ENCODE measurements at regions not wholly inside any gene's neighbourhood (a gene's known extent, or its start where the extent isn't known, plus 50 kb on each side); places are given as distances from the start of the nearest gene placed in this dataset.

DNA sequence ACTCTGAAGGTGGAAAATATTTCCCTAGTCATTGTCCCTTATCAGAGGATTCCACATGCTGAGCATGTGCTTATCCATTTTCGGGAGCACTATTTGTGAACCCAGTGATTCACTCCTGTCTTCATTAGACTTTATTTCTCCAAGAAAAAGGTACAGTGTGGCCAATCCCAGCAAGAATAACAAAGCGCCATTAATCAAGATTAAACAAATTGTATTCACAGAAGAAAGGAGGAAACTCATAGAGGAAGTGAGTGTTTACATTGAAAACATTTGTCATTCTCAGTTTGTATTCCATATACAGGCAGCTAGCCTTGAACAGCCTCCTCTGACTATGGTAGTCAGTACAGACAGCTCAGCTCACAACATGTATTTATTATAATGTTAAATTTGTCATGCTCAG is 1669.9 kb upstream of the SPRY2 start:
- H3K4me3 ChIP-seq (ENCODE audit: low read depth, low read length): no peak overlapping the region
- TF ChIP-seq, protein P1, sequence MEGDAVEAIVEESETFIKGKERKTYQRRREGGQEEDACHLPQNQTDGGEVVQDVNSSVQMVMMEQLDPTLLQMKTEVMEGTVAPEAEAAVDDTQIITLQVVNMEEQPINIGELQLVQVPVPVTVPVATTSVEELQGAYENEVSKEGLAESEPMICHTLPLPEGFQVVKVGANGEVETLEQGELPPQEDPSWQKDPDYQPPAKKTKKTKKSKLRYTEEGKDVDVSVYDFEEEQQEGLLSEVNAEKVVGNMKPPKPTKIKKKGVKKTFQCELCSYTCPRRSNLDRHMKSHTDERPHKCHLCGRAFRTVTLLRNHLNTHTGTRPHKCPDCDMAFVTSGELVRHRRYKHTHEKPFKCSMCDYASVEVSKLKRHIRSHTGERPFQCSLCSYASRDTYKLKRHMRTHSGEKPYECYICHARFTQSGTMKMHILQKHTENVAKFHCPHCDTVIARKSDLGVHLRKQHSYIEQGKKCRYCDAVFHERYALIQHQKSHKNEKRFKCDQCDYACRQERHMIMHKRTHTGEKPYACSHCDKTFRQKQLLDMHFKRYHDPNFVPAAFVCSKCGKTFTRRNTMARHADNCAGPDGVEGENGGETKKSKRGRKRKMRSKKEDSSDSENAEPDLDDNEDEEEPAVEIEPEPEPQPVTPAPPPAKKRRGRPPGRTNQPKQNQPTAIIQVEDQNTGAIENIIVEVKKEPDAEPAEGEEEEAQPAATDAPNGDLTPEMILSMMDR (IDR thresholded peaks at IDR 0.05; ENCODE audit: low read depth, low read length): no peak

GRCh38 chr13:82002710-82003109 is 1661.8 kb upstream of the SPRY2 start:
- H3K4me3 ChIP-seq (ENCODE audit: low read depth, low read length): no peak overlapping the region
- TF ChIP-seq, protein P1 (IDR thresholded peaks at IDR 0.05; ENCODE audit: low read depth, low read length): no peak

- TF ChIP-seq, protein P1 (IDR thresholded peaks at IDR 0.05; ENCODE audit: low read depth, low read length): no peak
- H3K4me3 ChIP-seq (ENCODE audit: low read depth, low read length): no peak overlapping the region
Measured at GRCh38 chr13:81995316-81995715, 1654.4 kb upstream of the SPRY2 start.

GRCh38 chr13:81990652-81991051 is 1649.7 kb upstream of the SPRY2 start:
- TF ChIP-seq, protein P1 (IDR thresholded peaks at IDR 0.05; ENCODE audit: low read depth, low read length): no peak
- H3K4me3 ChIP-seq (ENCODE audit: low read depth, low read length): no peak overlapping the region

DNA sequence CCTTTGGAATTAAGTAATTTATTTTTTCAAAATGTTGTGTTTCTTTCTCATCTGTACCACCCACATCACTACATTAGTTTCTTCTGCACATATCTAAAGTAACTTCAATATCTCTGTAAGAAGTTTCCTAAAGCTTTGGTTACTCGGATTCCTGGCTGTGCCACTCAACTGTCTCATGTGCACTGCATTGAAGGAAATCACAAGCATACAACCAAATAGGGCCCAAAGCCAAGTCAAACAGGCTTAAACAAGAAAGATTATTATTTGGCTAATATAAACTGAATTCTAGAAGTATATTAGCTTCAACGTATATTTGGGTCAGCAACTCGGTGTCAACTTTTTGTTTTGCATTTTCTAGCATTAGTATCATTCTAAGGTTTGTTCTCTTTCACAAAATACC is 1647.6 kb upstream of the SPRY2 start:
- no peak overlapping the region for H3K4me3 ChIP-seq (ENCODE audit: low read depth, low read length)
- TF ChIP-seq, protein P1 (IDR thresholded peaks at IDR 0.05; ENCODE audit: low read depth, low read length): no peak

DNA sequence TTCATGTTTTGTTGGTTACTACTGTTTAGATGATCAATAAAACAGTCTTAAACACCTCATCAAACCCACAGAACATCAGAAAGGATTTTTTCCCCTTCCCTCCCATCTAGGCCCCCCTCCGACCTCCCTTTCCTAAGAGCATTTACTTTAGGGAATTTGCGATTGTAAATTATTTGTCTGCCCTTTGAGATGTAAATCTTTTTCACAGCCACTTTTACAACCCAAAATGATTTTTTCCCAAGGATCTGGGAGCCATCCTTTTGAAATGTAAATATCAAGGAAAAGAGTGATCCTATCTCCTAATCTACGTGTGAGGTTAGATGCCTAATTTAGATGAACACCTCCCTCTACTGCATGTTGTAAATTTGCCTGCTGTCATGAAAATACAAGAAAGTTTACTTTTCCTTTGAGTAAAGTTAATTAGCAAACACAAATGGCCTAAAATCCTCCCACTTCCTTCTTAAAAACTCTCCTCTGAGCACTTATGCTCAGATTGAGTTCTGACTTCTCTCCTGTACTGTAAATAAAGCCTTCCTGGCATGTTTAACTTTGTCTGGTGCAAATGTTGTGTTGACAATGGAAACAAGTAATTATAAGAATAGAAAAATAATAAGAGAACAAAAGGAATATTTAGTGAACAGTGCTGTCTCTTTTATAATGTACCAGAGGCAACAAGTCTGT is 1646.9 kb upstream of the SPRY2 start:
- H3K4me3 ChIP-seq (ENCODE audit: low read depth, low read length): no peak overlapping the region
- TF ChIP-seq, protein P1 (IDR thresholded peaks at IDR 0.05; ENCODE audit: low read depth, low read length): no peak

- no peak overlapping the region for H3K4me3 ChIP-seq (ENCODE audit: low read depth, low read length)
Measured at GRCh38 chr13:81987159-81987558, 1646.2 kb upstream of the SPRY2 start.

More at GRCh38 chr13:81987159-81987558, 1646.2 kb upstream of the SPRY2 start:
- TF ChIP-seq, protein P1 (IDR thresholded peaks at IDR 0.05; ENCODE audit: low read depth, low read length): no peak

Data from WI38 (cell line).